Keratinocyte (primary cell): ENCODE measurements at regions not wholly inside any gene's neighbourhood (a gene's known extent, or its start where the extent isn't known, plus 50 kb on each side); places are given as distances from the start of the nearest gene placed in this dataset.
"Not testable (repeated sequence)": the region's sequence is repeated elsewhere in the genome, so short reads cannot be mapped to it uniquely, and the experiment has no call there.

Source experiments
- CTCF ChIP-seq, 3 experiments: IDR thresholded peaks in 1 of 3; conservative IDR thresholded peaks in 1 of 3; optimal IDR thresholded peaks in 1 of 3; 2 replicates in 2 of 3; 3 replicates in 1 of 3; pipeline versions ENCODE3 to v1.5.1; 2011; ENCODE audit warnings: low read length in 3 of 3, mild to moderate bottlenecking in 3 of 3, moderate library complexity in 2 of 3, control low read depth in 1 of 3, inconsistent platforms in 1 of 3; ENCODE audit not compliant: insufficient read depth in 2 of 3; ENCODE audit errors: extremely low read depth in 1 of 3
- EZH2 ChIP-seq: IDR thresholded peaks from one replicate; pipeline ENCODE4 v1.6.1; 2012; ENCODE audit warnings: inconsistent platforms, mild to moderate bottlenecking, low read length, moderate library complexity

GRCh38 chr14:37692680-37693079 is 97.3 kb downstream of the TTC6 start:
- TF ChIP-seq CTCF (optimal IDR thresholded peaks at IDR 0.05 in 1 of 3, IDR thresholded peaks at IDR 0.05 in 1 of 3, conservative IDR thresholded peaks at IDR 0.05 in 1 of 3; ENCODE audit: extremely low read depth in 1 of 3, insufficient read depth in 2 of 3, low read length in 3 of 3); EZH2: not testable (repeated sequence)
